CD4-positive, alpha-beta T cell (primary cell): ENCODE measurements at regions not wholly inside any gene's neighbourhood (a gene's known extent, or its start where the extent isn't known, plus 50 kb on each side); places are given as distances from the start of the nearest gene placed in this dataset.

ENCODE experiments used
- ATAC-seq: fragments of 200-7000 bp; cut with Tn5 transposase; one replicate; pipeline ENCODE4 v1.10.0; 2022; ENCODE audit warnings: mild to moderate bottlenecking; ENCODE audit not compliant: poor library complexity
- CTCF ChIA-PET: fragments of 350-600 bp; sonication (Branson Sonifier 250); formaldehyde crosslinking; loops from one replicate; lab custom pipeline; 2021; ENCODE audit warnings: antibody characterized with exemption, inconsistent platforms; lab: Charles Lee
- POLR2A ChIA-PET: fragments of 350-600 bp; sonication (Branson Sonifier 250); formaldehyde crosslinking; loops from one replicate; lab custom pipeline; 2021; ENCODE audit warnings: antibody characterized with exemption, inconsistent platforms; lab: Charles Lee
- DNase-seq, 14 experiments: peaks; one replicate each; pipeline ENCODE4 v3.0.0-alpha.2; 2013 to 2020; ENCODE audit warnings: mixed read lengths in 2 of 14
- H3K27ac ChIP-seq, 2 donors: one replicate each; pipeline versions ENCODE4 v1.5.1 to v1.7.0; 2013; ENCODE audit warnings: low read length in 2 of 2, low read depth in 1 of 2, mild to moderate bottlenecking in 1 of 2
- H3K27me3 ChIP-seq, 2 experiments: 1 replicate in 1 of 2; 2 replicates in 1 of 2; pipeline versions ENCODE4 v1.6.1 to v1.7.0; 2013; ENCODE audit warnings: low read length in 2 of 2, control low read depth in 1 of 2, mild to moderate bottlenecking in 1 of 2, moderate library complexity in 1 of 2; ENCODE audit not compliant: insufficient read depth in 2 of 2, control insufficient read depth in 1 of 2
- H3K36me3 ChIP-seq: one replicate; pipeline ENCODE4 v1.6.1; 2013; ENCODE audit warnings: low read length, control low read depth; ENCODE audit not compliant: insufficient read depth
- H3K4me1 ChIP-seq: one replicate; pipeline ENCODE4 v1.6.1; 2013; ENCODE audit warnings: low read length, control low read depth; ENCODE audit not compliant: insufficient read depth
- H3K4me3 ChIP-seq: one replicate; pipeline ENCODE4 v1.5.1; 2013; ENCODE audit warnings: mild to moderate bottlenecking, low read length, moderate library complexity
- H3K9me3 ChIP-seq, 2 experiments: 1 replicate in 1 of 2; 2 replicates in 1 of 2; pipeline versions ENCODE4 v1.6.1 to v1.7.0; 2013; ENCODE audit warnings: low read length in 2 of 2, mild to moderate bottlenecking in 2 of 2, control low read depth in 1 of 2, moderate library complexity in 1 of 2; ENCODE audit not compliant: control insufficient read depth in 1 of 2, insufficient read depth in 1 of 2
- H3K27ac Mint-ChIP-seq: one replicate; pipeline ENCODE4 v1.8.0; 2020; ENCODE audit warnings: mixed read lengths
- H3K27me3 Mint-ChIP-seq: one replicate; pipeline ENCODE4 v1.8.0; 2021; ENCODE audit warnings: mixed read lengths
- H3K36me3 Mint-ChIP-seq: one replicate; pipeline ENCODE4 v1.8.0; 2021; ENCODE audit warnings: low read depth, mixed read lengths
- H3K4me1 Mint-ChIP-seq: one replicate; pipeline ENCODE4 v1.8.0; 2021; ENCODE audit warnings: low read depth, mixed read lengths
- H3K4me3 Mint-ChIP-seq: one replicate; pipeline ENCODE4 v1.8.0; 2020; ENCODE audit warnings: mild to moderate bottlenecking, mixed read lengths
- H3K9me3 Mint-ChIP-seq: one replicate; pipeline ENCODE4 v1.8.0; 2020; ENCODE audit warnings: mixed read lengths
- CTCF ChIP-seq: fragments of 200-600 bp; IDR thresholded peaks from one replicate; pipeline ENCODE4 v1.8.0; 2022; ENCODE audit warnings: antibody characterized with exemption, mild to moderate bottlenecking
- intact Hi-C, 2 experiments: fragments of 100-400 bp; cut with DNase I in 1 of 2; cut with micrococcal nuclease in 1 of 2; formaldehyde crosslinking; loops; one replicate each; pipeline versions ENCODE4 v1.15.1 to v1.9.0; 2023 to 2025; cut with DNase I, micrococcal nuclease

- ChIA-PET POLR2A (no interaction called here), CTCF (no interaction called here)
- DNase-seq = no peak
- intact Hi-C loops = no loop called here
- Histone ChIP-seq H3K27ac (no peak overlapping the region), H3K4me1 (no peaks in the 10 kb centered on the region), H3K9me3 (peaks cover 0 to 24% of the 10 kb centered on the region in 2 experiments), H3K4me3 (no peak overlapping the region), H3K27me3 (no peaks in the 10 kb centered on the region), H3K36me3 (no peaks in the 10 kb centered on the region)
- H3K27me3 Mint-ChIP-seq = peaks cover 12% of the 10 kb centered on the region
- ATAC-seq = no peak
- no peak overlapping the region for H3K27ac Mint-ChIP-seq
- no peaks in the 10 kb centered on the region for H3K36me3 Mint-ChIP-seq
- no peak for TF ChIP-seq CTCF
- no peaks in the 10 kb centered on the region for H3K9me3 Mint-ChIP-seq
- H3K4me3 Mint-ChIP-seq = no peak overlapping the region
- H3K4me1 Mint-ChIP-seq = no peaks in the 10 kb centered on the region
Measured at GRCh38 chr10:128522551-128523308, 396.5 kb upstream of the MKI67 start.

- no peak for DNase-seq
- ATAC-seq = no peak
- no peak overlapping the region for H3K4me3 ChIP-seq
- ChIA-PET CTCF (no interaction called here), POLR2A (no interaction called here)
- H3K27me3 ChIP-seq = no peaks in the 10 kb centered on the region
- H3K27ac ChIP-seq = no peak overlapping the region
- Mint-ChIP-seq H3K36me3 (no peaks in the 10 kb centered on the region), H3K9me3 (no peaks in the 10 kb centered on the region), H3K4me1 (no peaks in the 10 kb centered on the region), H3K27me3 (peaks cover 16% of the 10 kb centered on the region), H3K27ac (no peak overlapping the region), H3K4me3 (no peak overlapping the region)
- H3K4me1 ChIP-seq = no peaks in the 10 kb centered on the region
- H3K36me3 ChIP-seq = no peaks in the 10 kb centered on the region
- H3K9me3 ChIP-seq = peaks cover 0 to 11% of the 10 kb centered on the region in 2 experiments
- TF ChIP-seq CTCF = no peak
- intact Hi-C loops = no loop called here
Measured at GRCh38 chr10:128525444-128525843, 399.2 kb upstream of the MKI67 start.

GRCh38 chr10:128525936-128526335, 399.7 kb upstream of the MKI67 start:
- no peak overlapping the region for H3K4me3 Mint-ChIP-seq
- H3K4me1 Mint-ChIP-seq = no peaks in the 10 kb centered on the region
- DNase-seq (no peak), ATAC-seq (no peak)
- intact Hi-C loops = no loop called here
- Histone ChIP-seq H3K36me3 (no peaks in the 10 kb centered on the region), H3K4me3 (no peak overlapping the region), H3K27me3 (no peaks in the 10 kb centered on the region), H3K4me1 (no peaks in the 10 kb centered on the region), H3K27ac (no peak overlapping the region), H3K9me3 (peaks cover 0 to 8% of the 10 kb centered on the region in 2 experiments)
- POLR2A ChIA-PET = no interaction called here
- H3K27me3 Mint-ChIP-seq = peaks cover 14% of the 10 kb centered on the region
- no peak overlapping the region for H3K27ac Mint-ChIP-seq
- CTCF ChIA-PET = no interaction called here
- H3K9me3 Mint-ChIP-seq = no peaks in the 10 kb centered on the region
- H3K36me3 Mint-ChIP-seq = no peaks in the 10 kb centered on the region
- no peak for TF ChIP-seq CTCF
